ENCODE measurements at regions not wholly inside any gene's neighbourhood (a gene's known extent, or its start where the extent isn't known, plus 50 kb on each side); places are given as distances from the start of the nearest gene placed in this dataset.

- Histone ChIP-seq H4K20me1 (ENCODE audit: low read length) (no peaks in the 10 kb centered on the region), H3K9me2 (replicated peaks; ENCODE audit: low read length) (no peaks in the 10 kb centered on the region), H3K4me3 (ENCODE audit: low read length) (no peak overlapping the region), H3F3A (ENCODE audit: low read length, unreplicated experiment) (no peaks in the 10 kb centered on the region), H3K4me1 (ENCODE audit: insufficient read depth, low read length) (no peaks in the 10 kb centered on the region), H3K79me2 (ENCODE audit: low read length) (no peaks in the 10 kb centered on the region), H3K9ac (ENCODE audit: low read length) (no peak overlapping the region), H3K9me3 (ENCODE audit: low read length) (no peaks in the 10 kb centered on the region), H3K4me2 (ENCODE audit: low read length) (no peak overlapping the region), H3K27ac (ENCODE audit: low read length) (no peak overlapping the region), H3K27me3 (ENCODE audit: low read length) (no peaks in the 10 kb centered on the region), H2AFZ (ENCODE audit: low read length) (no peak overlapping the region), H3K36me3 (ENCODE audit: low read depth, low read length) (no peaks in the 10 kb centered on the region)
- CTCF ChIA-PET: no interaction called here
- DNase-seq (no peak), ATAC-seq (no peak)
- intact Hi-C loops (cut with micrococcal nuclease): no loop called here
- POLR2A ChIA-PET (ENCODE audit: unreplicated experiment): no interaction called here
- no TSS peak for BruUV-seq (replicated peaks)
- TF ChIP-seq EZH2 (IDR thresholded peaks at IDR 0.05; ENCODE audit: low read length, unreplicated experiment) (no peak), EZH2phosphoT487 (IDR thresholded peaks at IDR 0.05; ENCODE audit: borderline replicate concordance, low read length) (no peak), CTCF (conservative IDR thresholded peaks at IDR 0.05; ENCODE audit: low read depth, low read length) (no peak)
These were observed 105.7 kb downstream of the IRX5 start for GRCh38 chr16:55036371-55036821.

DNA sequence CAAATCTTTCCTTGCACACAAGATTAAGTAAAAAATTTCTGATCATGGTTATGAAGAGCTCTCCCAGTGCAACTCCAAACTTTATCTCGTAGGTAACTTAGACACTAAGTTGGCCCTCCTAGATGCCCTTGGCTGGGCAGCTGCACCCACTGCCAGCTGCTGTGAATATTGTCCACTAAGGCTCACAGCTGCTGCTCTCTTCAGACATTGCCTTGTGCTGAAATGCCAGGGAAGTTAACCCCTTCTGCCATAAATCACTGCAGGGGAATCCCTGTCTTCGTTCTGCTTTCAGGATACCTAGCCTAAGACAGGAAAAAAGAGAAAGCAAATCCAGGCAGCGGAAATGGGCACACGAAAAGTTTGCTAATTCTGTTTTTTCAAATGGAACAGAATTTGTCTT, 106.4 kb downstream of the IRX5 start:
- Histone ChIP-seq H3K79me2 (ENCODE audit: low read length) (no peaks in the 10 kb centered on the region), H3K9me2 (replicated peaks; ENCODE audit: low read length) (no peaks in the 10 kb centered on the region), H3K27ac (ENCODE audit: low read length) (no peak overlapping the region), H3K4me3 (ENCODE audit: low read length) (no peak overlapping the region), H3F3A (ENCODE audit: low read length, unreplicated experiment) (no peaks in the 10 kb centered on the region), H3K27me3 (ENCODE audit: low read length) (no peaks in the 10 kb centered on the region), H2AFZ (ENCODE audit: low read length) (no peak overlapping the region), H3K4me1 (ENCODE audit: insufficient read depth, low read length) (no peaks in the 10 kb centered on the region), H3K4me2 (ENCODE audit: low read length) (no peak overlapping the region), H4K20me1 (ENCODE audit: low read length) (no peaks in the 10 kb centered on the region), H3K9ac (ENCODE audit: low read length) (no peak overlapping the region), H3K9me3 (ENCODE audit: low read length) (no peaks in the 10 kb centered on the region), H3K36me3 (ENCODE audit: low read depth, low read length) (no peaks in the 10 kb centered on the region)
- intact Hi-C loops (cut with micrococcal nuclease): no loop called here
- TF ChIP-seq CTCF (conservative IDR thresholded peaks at IDR 0.05; ENCODE audit: low read depth, low read length) (no peak), EZH2phosphoT487 (IDR thresholded peaks at IDR 0.05; ENCODE audit: borderline replicate concordance, low read length) (no peak), EZH2 (IDR thresholded peaks at IDR 0.05; ENCODE audit: low read length, unreplicated experiment) (no peak)
- no TSS peak for BruUV-seq (replicated peaks)
- ATAC-seq (no peak), DNase-seq (no peak)
- POLR2A ChIA-PET (ENCODE audit: unreplicated experiment): no interaction called here
- CTCF ChIA-PET: no interaction called here

- H3K27me3 ChIP-seq (ENCODE audit: low read length): no peaks in the 10 kb centered on the region
- no peaks in the 10 kb centered on the region for H3K9me2 ChIP-seq (replicated peaks; ENCODE audit: low read length)
- H3F3A ChIP-seq (ENCODE audit: low read length, unreplicated experiment): no peaks in the 10 kb centered on the region
- H4K20me1 ChIP-seq (ENCODE audit: low read length): no peaks in the 10 kb centered on the region
- DNase-seq (no peak), ATAC-seq (no peak)
- BruUV-seq (replicated peaks): no TSS peak
- H3K9me3 ChIP-seq (ENCODE audit: low read length): no peaks in the 10 kb centered on the region
- no peaks in the 10 kb centered on the region for H3K79me2 ChIP-seq (ENCODE audit: low read length)
- no peaks in the 10 kb centered on the region for H3K36me3 ChIP-seq (ENCODE audit: low read depth, low read length)
- CTCF ChIA-PET: no interaction called here
- intact Hi-C loops (cut with micrococcal nuclease): no loop called here
- no peak overlapping the region for H2AFZ ChIP-seq (ENCODE audit: low read length)
- no peak overlapping the region for H3K27ac ChIP-seq (ENCODE audit: low read length)
- H3K9ac ChIP-seq (ENCODE audit: low read length): no peak overlapping the region
- H3K4me2 ChIP-seq (ENCODE audit: low read length): no peak overlapping the region
- POLR2A ChIA-PET (ENCODE audit: unreplicated experiment): no interaction called here
- H3K4me1 ChIP-seq (ENCODE audit: insufficient read depth, low read length): no peaks in the 10 kb centered on the region
- H3K4me3 ChIP-seq (ENCODE audit: low read length): no peak overlapping the region
- no peak for TF ChIP-seq EZH2 (IDR thresholded peaks at IDR 0.05; ENCODE audit: low read length, unreplicated experiment)
- TF ChIP-seq EZH2phosphoT487 (IDR thresholded peaks at IDR 0.05; ENCODE audit: borderline replicate concordance, low read length): no peak
- no peak for TF ChIP-seq CTCF (conservative IDR thresholded peaks at IDR 0.05; ENCODE audit: low read depth, low read length)
These were observed 107.3 kb downstream of the IRX5 start for GRCh38 chr16:55037966-55038365.
